ENCODE measurements at regions not wholly inside any gene's neighbourhood (a gene's known extent, or its start where the extent isn't known, plus 50 kb on each side); places are given as distances from the start of the nearest gene placed in this dataset.
"Not testable (repeated sequence)": the region's sequence is repeated elsewhere in the genome, so short reads cannot be mapped to it uniquely, and the experiment has no call there.

- WGBS (ENCODE audit: insufficient coverage, low coverage, missing lambda C conversion rate): 5% methylated on average over 4 of the region's 4 CpGs
- Histone ChIP-seq H3K79me2 (ENCODE audit: control insufficient read depth, insufficient read depth, low read length) (no peaks in the 10 kb centered on the region), H3K4me1 (replicated peaks in 1 of 2; ENCODE audit: control insufficient read depth in 2 of 2, insufficient read depth in 2 of 2, low read length in 2 of 2) (no peaks in the 10 kb centered on the region), H3K9me1 (ENCODE audit: control insufficient read depth, insufficient read depth, low read length) (no peaks in the 10 kb centered on the region), H3K4me3 (no peak overlapping the region), H3K36me3 (ENCODE audit: control insufficient read depth, insufficient read depth, low read length) (no peaks in the 10 kb centered on the region), H2AFZ (ENCODE audit: low read depth, low read length) (no peak overlapping the region), H3K4me2 (ENCODE audit: insufficient read depth, low read length) (no peak overlapping the region), H3K9me3 (replicated peaks; ENCODE audit: control insufficient read depth, insufficient read depth, low read depth, low read length) (no peaks in the 10 kb centered on the region), H3K27ac (ENCODE audit: extremely low read depth, low read depth, low read length) (no peak overlapping the region), H3K9ac (ENCODE audit: insufficient read depth in 1 of 2, low read depth in 2 of 2, low read length in 2 of 2) (no peak overlapping the region), H3K27me3 (ENCODE audit: control insufficient read depth in 2 of 2, insufficient read depth in 2 of 2, low read length in 2 of 2) (no peaks in the 10 kb centered on the region), H4K20me1 (replicated peaks; ENCODE audit: control insufficient read depth, insufficient read depth, low read length) (no peaks in the 10 kb centered on the region)
- POLR2A ChIA-PET: interaction anchor here (0.6 kb wide), 1 partner anchor 1020 kb away, joined by 3 read pairs; no protein-coding TSS in a partner anchor
- ATAC-seq: no peak
- CTCF ChIA-PET (ENCODE audit: low intra/inter-chr PET ratio): no interaction called here
- no peak for DNase-seq (ENCODE audit: extremely low read depth in 1 of 4, low spot score in 3 of 4)
- intact Hi-C loops (cut with micrococcal nuclease) (no loop called here), in situ Hi-C loops (cut with MboI) (no loop called here)
- FAIRE-seq: no peak
- TF ChIP-seq ETS2 (tag; IDR thresholded peaks at IDR 0.05; ENCODE audit: borderline replicate concordance, poor library complexity, severe bottlenecking) (no peak), BRD9 (IDR thresholded peaks at IDR 0.05; ENCODE audit: low read depth, partially characterized antibody) (no peak), TCF3 (CRISPR knock-in tag; IDR thresholded peaks at IDR 0.05) (no peak), NFRKB (IDR thresholded peaks at IDR 0.05; ENCODE audit: low read depth) (no peak), SP2 (IDR thresholded peaks at IDR 0.05; ENCODE audit: extremely low read depth, low read depth, low read length, poor library complexity, severe bottlenecking) (no peak), ATF3 (IDR thresholded peaks at IDR 0.05) (no peak), ATF3 (CRISPR knock-in tag; conservative IDR thresholded peaks at IDR 0.05) (no peak)
- TF ChIP-seq, protein P1, sequence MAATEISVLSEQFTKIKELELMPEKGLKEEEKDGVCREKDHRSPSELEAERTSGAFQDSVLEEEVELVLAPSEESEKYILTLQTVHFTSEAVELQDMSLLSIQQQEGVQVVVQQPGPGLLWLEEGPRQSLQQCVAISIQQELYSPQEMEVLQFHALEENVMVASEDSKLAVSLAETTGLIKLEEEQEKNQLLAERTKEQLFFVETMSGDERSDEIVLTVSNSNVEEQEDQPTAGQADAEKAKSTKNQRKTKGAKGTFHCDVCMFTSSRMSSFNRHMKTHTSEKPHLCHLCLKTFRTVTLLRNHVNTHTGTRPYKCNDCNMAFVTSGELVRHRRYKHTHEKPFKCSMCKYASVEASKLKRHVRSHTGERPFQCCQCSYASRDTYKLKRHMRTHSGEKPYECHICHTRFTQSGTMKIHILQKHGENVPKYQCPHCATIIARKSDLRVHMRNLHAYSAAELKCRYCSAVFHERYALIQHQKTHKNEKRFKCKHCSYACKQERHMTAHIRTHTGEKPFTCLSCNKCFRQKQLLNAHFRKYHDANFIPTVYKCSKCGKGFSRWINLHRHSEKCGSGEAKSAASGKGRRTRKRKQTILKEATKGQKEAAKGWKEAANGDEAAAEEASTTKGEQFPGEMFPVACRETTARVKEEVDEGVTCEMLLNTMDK (IDR thresholded peaks at IDR 0.05; ENCODE audit: borderline replicate concordance, insufficient read depth, low read depth, low read length, poor library complexity, severe bottlenecking): no peak
- TF ChIP-seq, protein P2, sequence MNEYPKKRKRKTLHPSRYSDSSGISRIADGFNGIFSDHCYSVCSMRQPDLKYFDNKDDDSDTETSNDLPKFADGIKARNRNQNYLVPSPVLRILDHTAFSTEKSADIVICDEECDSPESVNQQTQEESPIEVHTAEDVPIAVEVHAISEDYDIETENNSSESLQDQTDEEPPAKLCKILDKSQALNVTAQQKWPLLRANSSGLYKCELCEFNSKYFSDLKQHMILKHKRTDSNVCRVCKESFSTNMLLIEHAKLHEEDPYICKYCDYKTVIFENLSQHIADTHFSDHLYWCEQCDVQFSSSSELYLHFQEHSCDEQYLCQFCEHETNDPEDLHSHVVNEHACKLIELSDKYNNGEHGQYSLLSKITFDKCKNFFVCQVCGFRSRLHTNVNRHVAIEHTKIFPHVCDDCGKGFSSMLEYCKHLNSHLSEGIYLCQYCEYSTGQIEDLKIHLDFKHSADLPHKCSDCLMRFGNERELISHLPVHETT (CRISPR knock-in tag; conservative IDR thresholded peaks at IDR 0.05 in 1 of 2, IDR thresholded peaks at IDR 0.05 in 1 of 2): no peak
- BruUV-seq (replicated peaks): no TSS peak
These were observed 385.3 kb downstream of the PRELID2 start for GRCh38 chr5:145449794-145450193.

- H4K20me1 ChIP-seq (replicated peaks; ENCODE audit: control insufficient read depth, insufficient read depth, low read length); FAIRE-seq; H3K9ac ChIP-seq (ENCODE audit: insufficient read depth in 1 of 2, low read depth in 2 of 2, low read length in 2 of 2); H3K27ac ChIP-seq (ENCODE audit: extremely low read depth, low read depth, low read length); H3K9me3 ChIP-seq (replicated peaks; ENCODE audit: control insufficient read depth, insufficient read depth, low read depth, low read length); DNase-seq (ENCODE audit: extremely low read depth in 1 of 4, low spot score in 3 of 4); H3K27me3 ChIP-seq (ENCODE audit: control insufficient read depth in 2 of 2, insufficient read depth in 2 of 2, low read length in 2 of 2); CTCF ChIA-PET (ENCODE audit: low intra/inter-chr PET ratio); H3K4me3 ChIP-seq; H3K36me3 ChIP-seq (ENCODE audit: control insufficient read depth, insufficient read depth, low read length); H3K9me1 ChIP-seq (ENCODE audit: control insufficient read depth, insufficient read depth, low read length); intact Hi-C loops (cut with micrococcal nuclease); H3K4me2 ChIP-seq (ENCODE audit: insufficient read depth, low read length); H2AFZ ChIP-seq (ENCODE audit: low read depth, low read length); POLR2A ChIA-PET; ATAC-seq; H3K79me2 ChIP-seq (ENCODE audit: control insufficient read depth, insufficient read depth, low read length); H3K4me1 ChIP-seq (replicated peaks in 1 of 2; ENCODE audit: control insufficient read depth in 2 of 2, insufficient read depth in 2 of 2, low read length in 2 of 2); in situ Hi-C loops (cut with MboI); BruUV-seq (replicated peaks): not testable (repeated sequence)
- WGBS (ENCODE audit: insufficient coverage, low coverage, missing lambda C conversion rate): 26% methylated on average over 2 of the region's 3 CpGs
These were observed 388.3 kb downstream of the PRELID2 start for GRCh38 chr5:145446875-145447274.

Data from K562 (cell line).